Ovary (tissue), 3 donors: ENCODE measurements at regions not wholly inside any gene's neighbourhood (a gene's known extent, or its start where the extent isn't known, plus 50 kb on each side); places are given as distances from the start of the nearest gene placed in this dataset.

Experiments used
- CTCF ChIP-seq, 3 donors: fragments of 450-650 bp in 2 of 3; fragments of 200-600 bp in 1 of 3; IDR thresholded peaks; one replicate each; pipeline versions ENCODE4 v1.5.1 to v1.8.0; 2016 to 2022; ENCODE audit warnings: antibody characterized with exemption in 3 of 3, mild to moderate bottlenecking in 1 of 3
- EP300 ChIP-seq: sonication (generic); formaldehyde crosslinking; IDR thresholded peaks from one replicate; pipeline ENCODE4 v1.6.1; 2017; ENCODE audit warnings: antibody characterized with exemption
- POLR2A ChIP-seq: fragments of 450-650 bp; IDR thresholded peaks from one replicate; pipeline ENCODE4 v1.6.1; 2017; ENCODE audit warnings: antibody characterized with exemption, mild to moderate bottlenecking, moderate library complexity
- donor health status: DM: no; HTN: no; CAD: no.

- no peak for TF ChIP-seq EP300
- TF ChIP-seq CTCF (IDR thresholded peaks at IDR 0.05) = no peak
- no peak for TF ChIP-seq POLR2A
Observed at GRCh38 chr5:107724642-107725041, 53.9 kb upstream of the EFNA5 start.
